Smooth muscle cell (in vitro differentiated cells): ENCODE measurements at regions not wholly inside any gene's neighbourhood (a gene's known extent, or its start where the extent isn't known, plus 50 kb on each side); places are given as distances from the start of the nearest gene placed in this dataset.

Experiments
- DNase-seq: peaks from one replicate; lab custom pipeline; 2025; ENCODE audit not compliant: unreplicated experiment; lab: John Stamatoyannopoulos, UW
- H2AFZ ChIP-seq: fragments of 200-600 bp; sonication (generic); 2 replicates; pipeline ENCODE4 v1.6.0; 2016; ENCODE audit warnings: antibody characterized with exemption, low read depth, mild to moderate bottlenecking
- H3F3A ChIP-seq: fragments of 200-600 bp; sonication (generic); 2 replicates; pipeline ENCODE4 v1.6.0; 2017; ENCODE audit warnings: antibody characterized with exemption, low read depth
- H3K27ac ChIP-seq: fragments of 200-600 bp; sonication (generic); 2 replicates; pipeline ENCODE4 v1.5.1; 2016; ENCODE audit warnings: low read depth, mild to moderate bottlenecking
- H3K27me3 ChIP-seq: fragments of 200-600 bp; sonication (generic); 2 replicates; pipeline ENCODE4 v1.6.1; 2016; ENCODE audit warnings: low read depth, mild to moderate bottlenecking
- H3K36me3 ChIP-seq: fragments of 200-600 bp; sonication (generic); 2 replicates; pipeline ENCODE4 v1.5.1; 2016; ENCODE audit warnings: low read depth
- H3K4me1 ChIP-seq: fragments of 200-600 bp; sonication (generic); 2 replicates; pipeline ENCODE4 v1.5.1; 2016; ENCODE audit warnings: low read depth
- H3K4me2 ChIP-seq: fragments of 200-600 bp; sonication (generic); 2 replicates; pipeline ENCODE4 v1.6.0; 2016; ENCODE audit warnings: mild to moderate bottlenecking
- H3K4me3 ChIP-seq: fragments of 200-600 bp; sonication (generic); 2 replicates; pipeline ENCODE4 v1.5.1; 2016; ENCODE audit warnings: mild to moderate bottlenecking
- H3K79me2 ChIP-seq: fragments of 200-600 bp; sonication (generic); 2 replicates; pipeline ENCODE4 v1.6.0; 2016; ENCODE audit warnings: low read depth, mild to moderate bottlenecking
- H3K9ac ChIP-seq: fragments of 200-600 bp; sonication (generic); 2 replicates; pipeline ENCODE4 v1.6.0; 2016; ENCODE audit warnings: low read depth
- H3K9me3 ChIP-seq: fragments of 200-600 bp; sonication (generic); replicated peaks from 2 replicates; pipeline ENCODE4 v1.5.1; 2016; ENCODE audit warnings: low read depth
- H4K20me1 ChIP-seq: fragments of 200-600 bp; sonication (generic); 2 replicates; pipeline ENCODE4 v1.6.0; 2016; ENCODE audit warnings: low read depth
- CTCF ChIP-seq: fragments of 200-600 bp; sonication (generic); IDR thresholded peaks from 2 replicates; pipeline ENCODE4 v1.5.1; 2017; ENCODE audit warnings: borderline replicate concordance, mild to moderate bottlenecking, antibody characterized with exemption; ENCODE audit not compliant: insufficient read depth, poor library complexity, severe bottlenecking
- WGBS: methylation state at CpG from one replicate; pipeline ENCODE4 v1.1.7; 2016; ENCODE audit warnings: low lambda C conversion rate; 5-methylcytosine and 5-hydroxymethylcytosine counted together

DNA sequence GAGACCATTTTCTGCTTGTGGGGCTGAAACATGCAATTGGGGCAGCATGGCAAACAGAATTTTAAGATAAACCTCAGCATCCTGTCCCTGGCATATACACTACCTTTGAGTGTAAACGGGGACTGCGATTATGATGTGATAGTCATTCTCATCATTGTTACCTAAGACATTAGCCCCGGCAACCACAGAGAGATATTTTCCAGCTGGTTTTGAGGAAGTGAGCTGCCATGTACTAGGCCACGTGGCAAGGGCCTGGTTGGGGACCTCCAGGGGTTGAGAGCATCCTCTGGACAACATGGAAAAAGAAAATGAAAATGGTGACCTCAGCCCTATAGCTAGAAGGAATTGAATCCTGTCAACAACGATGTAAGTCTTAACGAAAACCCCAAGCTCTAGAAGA is 623.6 kb upstream of the CDH18 start:
- H3K9ac ChIP-seq: no peak overlapping the region
- no peaks in the 10 kb centered on the region for H3K79me2 ChIP-seq
- no peaks in the 10 kb centered on the region for H3K36me3 ChIP-seq
- DNase-seq: no peak
- H3K27me3 ChIP-seq: no peaks in the 10 kb centered on the region
- no peak overlapping the region for H3K4me3 ChIP-seq
- H4K20me1 ChIP-seq: no peaks in the 10 kb centered on the region
- no peak for TF ChIP-seq CTCF
- H2AFZ ChIP-seq: no peak overlapping the region
- WGBS: 89% methylated on average over 6 of the region's 6 CpGs
- no peaks in the 10 kb centered on the region for H3F3A ChIP-seq
- peaks cover 5% of the 10 kb centered on the region for H3K4me1 ChIP-seq
- H3K27ac ChIP-seq: no peak overlapping the region
- H3K9me3 ChIP-seq: no peaks in the 10 kb centered on the region
- no peak overlapping the region for H3K4me2 ChIP-seq

- no peaks in the 10 kb centered on the region for H3K79me2 ChIP-seq
- H3K4me1 ChIP-seq: peaks cover 5% of the 10 kb centered on the region
Measured at GRCh38 chr5:20610681-20611080, 622.7 kb upstream of the CDH18 start.

DNA sequence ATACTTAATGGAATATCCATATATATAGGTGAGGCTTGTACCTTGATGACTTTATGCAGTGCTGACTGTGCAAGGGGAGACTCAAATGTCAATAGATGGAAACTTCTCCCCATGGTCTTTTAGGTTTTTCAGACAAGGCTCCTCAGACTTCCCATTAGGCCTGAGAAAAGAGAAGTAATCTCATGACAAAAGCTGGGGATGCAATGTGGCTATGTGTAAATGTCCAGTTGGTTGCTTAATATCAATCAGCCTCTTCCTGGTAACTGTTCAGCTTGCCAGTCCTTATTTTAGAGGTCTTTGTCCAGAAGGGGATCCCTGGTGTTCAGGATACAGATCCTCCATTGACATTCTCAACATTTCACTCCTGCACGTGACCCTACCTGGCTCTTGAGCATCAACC is 621.1 kb upstream of the CDH18 start:
- Histone ChIP-seq H3K36me3 (no peaks in the 10 kb centered on the region), H3K27ac (no peak overlapping the region), H4K20me1 (no peaks in the 10 kb centered on the region), H3F3A (no peaks in the 10 kb centered on the region), H2AFZ (no peak overlapping the region), H3K4me2 (no peak overlapping the region), H3K79me2 (no peaks in the 10 kb centered on the region), H3K27me3 (no peaks in the 10 kb centered on the region), H3K9me3 (no peaks in the 10 kb centered on the region), H3K9ac (no peak overlapping the region), H3K4me1 (peaks cover 5% of the 10 kb centered on the region), H3K4me3 (no peak overlapping the region)
- TF ChIP-seq CTCF: no peak
- DNase-seq: no peak
- WGBS: 94% methylated on average over 1 of the region's 1 CpG

More at GRCh38 chr5:20610681-20611080, 622.7 kb upstream of the CDH18 start:
- no peak for DNase-seq
- H3F3A ChIP-seq: no peaks in the 10 kb centered on the region
- H3K9me3 ChIP-seq: no peaks in the 10 kb centered on the region
- H2AFZ ChIP-seq: no peak overlapping the region
- H3K9ac ChIP-seq: no peak overlapping the region
- no peak overlapping the region for H3K4me2 ChIP-seq
- H3K27ac ChIP-seq: no peak overlapping the region
- H3K27me3 ChIP-seq: no peaks in the 10 kb centered on the region
- 89% methylated on average over 4 of the region's 4 CpGs for WGBS
- TF ChIP-seq CTCF: no peak
- no peaks in the 10 kb centered on the region for H4K20me1 ChIP-seq
- no peaks in the 10 kb centered on the region for H3K36me3 ChIP-seq
- H3K4me3 ChIP-seq: no peak overlapping the region

DNA sequence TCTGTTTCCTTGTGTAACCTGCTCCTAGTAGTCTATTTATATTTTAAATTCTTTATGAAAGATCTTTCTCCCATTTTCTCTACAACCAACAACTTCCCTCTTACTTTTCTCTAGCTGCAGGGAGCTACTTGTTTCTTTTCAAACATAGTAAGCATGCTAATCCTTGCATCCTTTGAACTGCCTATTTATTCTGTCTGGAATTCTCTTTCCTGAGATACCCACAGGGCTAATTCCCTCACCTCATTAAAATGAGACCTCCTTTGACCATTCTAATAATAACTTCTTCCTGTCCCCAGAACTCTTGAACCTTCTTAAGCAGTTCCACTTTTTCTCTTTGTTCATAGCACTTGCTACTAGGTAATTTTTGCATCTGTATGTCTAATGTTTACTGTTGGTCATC is 620.6 kb upstream of the CDH18 start:
- peaks cover 5% of the 10 kb centered on the region for H3K4me1 ChIP-seq
- H4K20me1 ChIP-seq: no peaks in the 10 kb centered on the region
- no peaks in the 10 kb centered on the region for H3K9me3 ChIP-seq
- no peak overlapping the region for H3K9ac ChIP-seq
- H3K4me2 ChIP-seq: no peak overlapping the region
- H3K36me3 ChIP-seq: no peaks in the 10 kb centered on the region
- no peak overlapping the region for H3K27ac ChIP-seq
- H3K79me2 ChIP-seq: no peaks in the 10 kb centered on the region
- TF ChIP-seq CTCF: no peak
- no peaks in the 10 kb centered on the region for H3F3A ChIP-seq
- H3K27me3 ChIP-seq: no peaks in the 10 kb centered on the region
- no peak overlapping the region for H2AFZ ChIP-seq
- DNase-seq: no peak
- no peak overlapping the region for H3K4me3 ChIP-seq
